ENCODE measurements at regions not wholly inside any gene's neighbourhood (a gene's known extent, or its start where the extent isn't known, plus 50 kb on each side); places are given as distances from the start of the nearest gene placed in this dataset.

DNA sequence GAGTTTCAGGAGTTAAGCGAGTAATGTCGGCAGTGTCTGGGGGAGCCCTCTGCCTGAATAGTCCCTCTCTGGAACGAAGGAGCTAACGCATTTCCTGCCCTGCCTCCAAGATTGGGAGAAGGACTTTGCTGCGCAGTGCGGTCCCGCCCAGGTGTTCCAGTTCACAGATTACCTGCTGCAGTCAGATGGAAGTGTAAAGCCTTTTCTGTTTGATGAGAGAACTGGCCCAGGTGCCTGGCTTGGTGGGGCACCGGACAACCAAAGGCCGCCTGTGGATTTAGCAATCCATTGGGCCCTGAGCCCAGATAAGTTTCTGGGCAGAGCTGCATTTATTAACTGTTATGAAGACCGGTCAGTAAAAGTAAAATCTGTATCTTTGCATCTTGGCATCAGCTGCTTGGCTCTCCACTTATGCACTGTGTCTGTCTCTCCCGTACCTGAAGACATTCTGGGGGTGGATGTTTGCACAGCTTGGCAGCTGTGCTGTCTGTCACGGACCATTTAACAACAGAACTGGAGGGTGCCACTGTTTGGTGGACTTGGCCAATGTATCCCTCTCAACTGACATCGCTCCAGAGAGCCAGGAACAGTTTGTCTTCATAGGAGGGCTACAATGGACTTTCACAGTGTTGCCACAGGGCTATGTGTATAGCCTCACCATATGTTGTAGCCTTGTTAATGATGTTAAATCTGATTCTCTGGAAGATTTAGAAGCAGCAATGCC lies 654.7 kb upstream of the ZWINT start (continued):
- TF ChIP-seq, protein P1, sequence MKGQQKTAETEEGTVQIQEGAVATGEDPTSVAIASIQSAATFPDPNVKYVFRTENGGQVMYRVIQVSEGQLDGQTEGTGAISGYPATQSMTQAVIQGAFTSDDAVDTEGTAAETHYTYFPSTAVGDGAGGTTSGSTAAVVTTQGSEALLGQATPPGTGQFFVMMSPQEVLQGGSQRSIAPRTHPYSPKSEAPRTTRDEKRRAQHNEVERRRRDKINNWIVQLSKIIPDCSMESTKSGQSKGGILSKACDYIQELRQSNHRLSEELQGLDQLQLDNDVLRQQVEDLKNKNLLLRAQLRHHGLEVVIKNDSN (IDR thresholded peaks at IDR 0.05; ENCODE audit: borderline replicate concordance, extremely low read length, insufficient read depth, low read depth, low read length), result no peak
- TF ChIP-seq CHD4 (IDR thresholded peaks at IDR 0.05) (no peak), NFXL1 (IDR thresholded peaks at IDR 0.05; ENCODE audit: borderline replicate concordance) (no peak), NR2C1 (IDR thresholded peaks at IDR 0.05) (no peak), CREB1 (IDR thresholded peaks at IDR 0.05; ENCODE audit: low read depth) (no peak), RBBP5 (conservative IDR thresholded peaks at IDR 0.05) (no peak)

DNA sequence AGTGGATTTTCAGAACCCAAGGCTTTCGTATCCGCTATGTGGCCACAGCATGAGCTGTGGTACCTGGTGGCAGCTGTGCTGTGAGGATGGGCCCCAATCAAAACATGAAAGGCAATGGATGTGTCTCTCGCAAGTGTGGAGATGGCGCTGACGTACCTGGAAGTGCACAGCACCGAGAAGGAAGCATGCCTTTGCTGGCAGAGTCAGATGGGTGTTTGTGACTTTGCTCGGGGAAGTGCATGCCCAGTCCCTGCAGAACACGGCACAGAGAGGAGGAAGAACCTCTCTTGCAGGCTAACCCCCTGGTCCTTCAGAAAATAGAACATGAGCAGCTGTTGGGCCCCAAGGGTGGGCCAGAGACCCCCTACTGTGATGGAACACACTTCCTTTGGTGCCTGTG lies 654.1 kb upstream of the ZWINT start:
- Histone ChIP-seq H3K4me3 (no peak overlapping the region), H4K20me1 (ENCODE audit: control insufficient read depth, insufficient read depth) (no peaks in the 10 kb centered on the region), H3K9ac (ENCODE audit: control insufficient read depth, insufficient read depth, low read length) (no peak overlapping the region), H3K36me3 (ENCODE audit: control insufficient read depth in 2 of 2, insufficient read depth in 2 of 2, low read length in 1 of 2) (no peaks in the 10 kb centered on the region), H3K4me1 (ENCODE audit: control insufficient read depth, insufficient read depth, low read length) (no peaks in the 10 kb centered on the region), H3K79me2 (ENCODE audit: control insufficient read depth, insufficient read depth, low read length) (no peaks in the 10 kb centered on the region), H3K27ac (ENCODE audit: control insufficient read depth, insufficient read depth) (no peak overlapping the region), H3K4me2 (ENCODE audit: control insufficient read depth, insufficient read depth) (no peak overlapping the region), H3K9me3 (replicated peaks; ENCODE audit: control insufficient read depth, insufficient read depth, low read length) (no peaks in the 10 kb centered on the region), H3K27me3 (replicated peaks in 1 of 2; ENCODE audit: control insufficient read depth in 2 of 2, insufficient read depth in 2 of 2, low read length in 1 of 2) (no peaks in the 10 kb centered on the region), H2AFZ (ENCODE audit: control insufficient read depth, low read depth, low read length) (no peak overlapping the region)
- TF ChIP-seq CEBPB (IDR thresholded peaks at IDR 0.05; ENCODE audit: borderline replicate concordance in 1 of 2, low read depth in 2 of 2, low read length in 2 of 2), result no peak
- POLR2A ChIA-PET, result no interaction called here
- intact Hi-C loops (cut with micrococcal nuclease; ENCODE audit: unreplicated experiment), result no loop called here
- FAIRE-seq (no peak), DNase-seq (ENCODE audit: low read depth, low spot score) (no peak), ATAC-seq (no peak)
- in situ Hi-C loops (cut with MboI), result no loop called here
- 31% methylated on average over 7 of the region's 8 CpGs for WGBS (ENCODE audit: insufficient coverage, insufficient replicate concordance, low lambda C conversion rate, missing lambda C conversion rate)
- CTCF ChIA-PET, result no interaction called here
- SMC1A ChIA-PET (ENCODE audit: uncharacterized antibody, unreplicated experiment), result no interaction called here
- BruUV-seq (replicated peaks), result no TSS peak
- RAD21 ChIA-PET (ENCODE audit: unreplicated experiment), result no interaction called here

Data from GM12878 (cell line).